ENCODE measurements at regions not wholly inside any gene's neighbourhood (a gene's known extent, or its start where the extent isn't known, plus 50 kb on each side); places are given as distances from the start of the nearest gene placed in this dataset.

- DNase-seq = no peak
Observed at GRCh38 chr13:103403148-103403740, 337.0 kb upstream of the SLC10A2 start.

GRCh38 chr13:103395139-103395538 lies 328.9 kb upstream of the SLC10A2 start:
- no peak for DNase-seq

- no peak for DNase-seq
Observed at GRCh38 chr13:103394618-103395017, 328.4 kb upstream of the SLC10A2 start.

GRCh38 chr13:103391936-103392335 lies 325.7 kb upstream of the SLC10A2 start:
- DNase-seq = no peak

GRCh38 chr13:103388839-103389238 lies 322.6 kb upstream of the SLC10A2 start:
- DNase-seq = no peak

GRCh38 chr13:103386341-103386740 lies 320.1 kb upstream of the SLC10A2 start:
- no peak for DNase-seq

GRCh38 chr13:103373916-103374315 lies 307.7 kb upstream of the SLC10A2 start:
- no peak for DNase-seq

GRCh38 chr13:103371271-103371670 lies 305.1 kb upstream of the SLC10A2 start:
- DNase-seq = no peak

- DNase-seq = no peak
Observed at GRCh38 chr13:103370790-103371189, 304.6 kb upstream of the SLC10A2 start.

GRCh38 chr13:103358255-103358932 lies 292.2 kb upstream of the SLC10A2 start:
- DNase-seq = no peak

GRCh38 chr13:103356226-103356864 lies 290.1 kb upstream of the SLC10A2 start:
- DNase-seq = no peak

GRCh38 chr13:103354171-103354570 lies 288.0 kb upstream of the SLC10A2 start:
- DNase-seq = no peak

- DNase-seq = no peak
Observed at GRCh38 chr13:103351035-103351828, 285.0 kb upstream of the SLC10A2 start.

GRCh38 chr13:103350147-103350546 lies 283.9 kb upstream of the SLC10A2 start:
- DNase-seq = no peak

- DNase-seq = peak; percentile 34
Observed at GRCh38 chr13:103349211-103349980, 283.2 kb upstream of the SLC10A2 start.

GRCh38 chr13:103335241-103335640 lies 269.0 kb upstream of the SLC10A2 start:
- DNase-seq = no peak

- no peak for DNase-seq
Observed at GRCh38 chr13:103331924-103332323, 265.7 kb upstream of the SLC10A2 start.

GRCh38 chr13:103328899-103329298 lies 262.7 kb upstream of the SLC10A2 start:
- no peak for DNase-seq

- no peak for DNase-seq
Observed at GRCh38 chr13:103326326-103326725, 260.1 kb upstream of the SLC10A2 start.

GRCh38 chr13:103325672-103326071 lies 259.5 kb upstream of the SLC10A2 start:
- DNase-seq = no peak

GRCh38 chr13:103324641-103325040 lies 258.4 kb upstream of the SLC10A2 start:
- DNase-seq = no peak

- DNase-seq = no peak
Observed at GRCh38 chr13:103315711-103316110, 249.5 kb upstream of the SLC10A2 start.

- DNase-seq = no peak
Observed at GRCh38 chr13:103312467-103312866, 246.2 kb upstream of the SLC10A2 start.

All from NCI-H446 treated with DMSO at 0.1 percent for 48 hours (cell line).